HG03575 (cell line): ENCODE measurements at regions not wholly inside any gene's neighbourhood (a gene's known extent, or its start where the extent isn't known, plus 50 kb on each side); places are given as distances from the start of the nearest gene placed in this dataset.

Experiments
- ATAC-seq: cut with Tn5 transposase; IDR thresholded peaks from one replicate; pipeline ENCODE4 v1.9.1; 2021; ENCODE audit not compliant: unreplicated experiment, insufficient number of reproducible peaks, low FRiP score; ENCODE audit errors: extremely low read depth

GRCh38 chr13:88602786-88603777, 931.9 kb downstream of the SLITRK5 start:
- ATAC-seq: no peak

GRCh38 chr13:88617176-88617575, 946.0 kb downstream of the SLITRK5 start:
- no peak for ATAC-seq

- ATAC-seq: no peak
Measured at GRCh38 chr13:88622362-88622973, 951.3 kb downstream of the SLITRK5 start.

GRCh38 chr13:88623150-88623549, 952.0 kb downstream of the SLITRK5 start:
- ATAC-seq: no peak

- no peak for ATAC-seq
Measured at GRCh38 chr13:88627071-88627470, 955.9 kb downstream of the SLITRK5 start.

GRCh38 chr13:88628882-88629281, 957.7 kb downstream of the SLITRK5 start:
- no peak for ATAC-seq

- no peak for ATAC-seq
Measured at GRCh38 chr13:88637935-88638334, 966.8 kb downstream of the SLITRK5 start.

GRCh38 chr13:88643233-88643632, 972.1 kb downstream of the SLITRK5 start:
- no peak for ATAC-seq

- ATAC-seq: no peak
Measured at GRCh38 chr13:88648598-88649373, 977.6 kb downstream of the SLITRK5 start.

GRCh38 chr13:88649855-88650254, 978.7 kb downstream of the SLITRK5 start:
- ATAC-seq: no peak

GRCh38 chr13:88651531-88651930, 980.4 kb downstream of the SLITRK5 start:
- ATAC-seq: no peak

GRCh38 chr13:88656751-88657150, 985.6 kb downstream of the SLITRK5 start:
- no peak for ATAC-seq

GRCh38 chr13:88670509-88670908, 999.3 kb downstream of the SLITRK5 start:
- no peak for ATAC-seq

GRCh38 chr13:88674841-88675240, 1003.7 kb downstream of the SLITRK5 start:
- no peak for ATAC-seq

GRCh38 chr13:88675347-88675996, 1004.3 kb downstream of the SLITRK5 start:
- no peak for ATAC-seq

- ATAC-seq: no peak
Measured at GRCh38 chr13:88676016-88676415, 1004.8 kb downstream of the SLITRK5 start.

- no peak for ATAC-seq
Measured at GRCh38 chr13:88685459-88685858, 1014.3 kb downstream of the SLITRK5 start.

- no peak for ATAC-seq
Measured at GRCh38 chr13:88701551-88701950, 1030.4 kb downstream of the SLITRK5 start.
